CD14-positive monocyte (primary cell): ENCODE measurements at regions not wholly inside any gene's neighbourhood (a gene's known extent, or its start where the extent isn't known, plus 50 kb on each side); places are given as distances from the start of the nearest gene placed in this dataset.

Experiments used
- DNase-seq, 3 donors: peaks; one replicate each; pipeline ENCODE4 v3.0.0-alpha.2; 2011 to 2022
- H2AFZ ChIP-seq: 2 replicates; pipeline ENCODE4 v1.6.0; 2012; ENCODE audit warnings: mild to moderate bottlenecking, low read depth, low read length, inconsistent platforms; ENCODE audit not compliant: insufficient read depth, poor library complexity, severe bottlenecking
- H3K27ac ChIP-seq, 2 donors: 1 replicate in 1 of 2; 2 replicates in 1 of 2; pipeline ENCODE4 v1.5.1; 2012 to 2013; ENCODE audit warnings: low read length in 2 of 2, control low read depth in 1 of 2, inconsistent platforms in 1 of 2, low read depth in 1 of 2, mild to moderate bottlenecking in 1 of 2
- H3K27me3 ChIP-seq, 2 donors: one replicate each; pipeline versions ENCODE4 v1.6.0 to v1.6.1; 2011 to 2013; ENCODE audit warnings: low read length in 2 of 2; ENCODE audit not compliant: control insufficient read depth in 2 of 2, insufficient read depth in 2 of 2
- H3K36me3 ChIP-seq, 2 donors: replicated peaks in 1 of 2; 1 replicate in 1 of 2; 2 replicates in 1 of 2; pipeline versions ENCODE4 v1.5.1 to v1.6.1; 2012 to 2013; ENCODE audit warnings: low read length in 2 of 2, control low read depth in 1 of 2, inconsistent platforms in 1 of 2, mild to moderate bottlenecking in 1 of 2; ENCODE audit not compliant: insufficient read depth in 2 of 2, control insufficient read depth in 1 of 2
- H3K4me1 ChIP-seq, 2 donors: 1 replicate in 1 of 2; 2 replicates in 1 of 2; pipeline versions ENCODE4 v1.5.1 to v1.6.1; 2012 to 2013; ENCODE audit warnings: low read length in 2 of 2, control low read depth in 1 of 2, inconsistent platforms in 1 of 2, mild to moderate bottlenecking in 1 of 2, moderate library complexity in 1 of 2; ENCODE audit not compliant: insufficient read depth in 2 of 2, control insufficient read depth in 1 of 2
- H3K4me2 ChIP-seq: replicated peaks from 2 replicates; pipeline ENCODE3; 2012; ENCODE audit warnings: low read length, moderate library complexity, mild to moderate bottlenecking; ENCODE audit not compliant: poor library complexity, severe bottlenecking; ENCODE audit errors: extremely low read depth
- H3K4me3 ChIP-seq, 3 experiments: fragments of 200-600 bp in 1 of 3; sonication (generic) in 1 of 3; replicated peaks in 1 of 3; 1 replicate in 2 of 3; 2 replicates in 1 of 3; pipeline ENCODE4 v1.5.1; 2011 to 2013; ENCODE audit warnings: low read length in 3 of 3, mild to moderate bottlenecking in 3 of 3, control low read depth in 2 of 3, low read depth in 2 of 3, inconsistent platforms in 1 of 3, moderate library complexity in 1 of 3
- H3K79me2 ChIP-seq: 2 replicates; pipeline ENCODE4 v1.6.0; 2012; ENCODE audit warnings: mild to moderate bottlenecking, control low read depth, inconsistent platforms, low read length, moderate library complexity; ENCODE audit not compliant: insufficient read depth
- H3K9ac ChIP-seq: 2 replicates; pipeline ENCODE4 v1.6.0; 2017; ENCODE audit warnings: low read length, mild to moderate bottlenecking; ENCODE audit not compliant: insufficient read depth, poor library complexity, severe bottlenecking
- H3K9me3 ChIP-seq, 2 donors: replicated peaks in 1 of 2; 1 replicate in 1 of 2; 2 replicates in 1 of 2; pipeline versions ENCODE4 v1.5.1 to v1.6.1; 2012 to 2013; ENCODE audit warnings: low read length in 2 of 2, control low read depth in 1 of 2; ENCODE audit not compliant: control insufficient read depth in 1 of 2, insufficient read depth in 1 of 2
- H4K20me1 ChIP-seq: 2 replicates; pipeline ENCODE4 v1.6.0; 2012; ENCODE audit warnings: mild to moderate bottlenecking, low read length, control low read depth, moderate library complexity; ENCODE audit not compliant: insufficient read depth
- H3K27ac Mint-ChIP-seq, 7 donors: one replicate each; pipeline ENCODE4 v1.8.0; 2020; ENCODE audit warnings: mild to moderate bottlenecking in 7 of 7, mixed read lengths in 7 of 7, moderate library complexity in 6 of 7, inconsistent platforms in 2 of 7
- H3K27me3 Mint-ChIP-seq, 3 donors: one replicate each; pipeline ENCODE4 v1.8.0; 2021 to 2022; ENCODE audit warnings: low read depth in 3 of 3, mild to moderate bottlenecking in 3 of 3, mixed read lengths in 3 of 3, moderate library complexity in 3 of 3, inconsistent platforms in 1 of 3
- H3K36me3 Mint-ChIP-seq, 2 donors: one replicate each; pipeline ENCODE4 v1.8.0; 2020; ENCODE audit warnings: mixed read lengths in 2 of 2, inconsistent platforms in 1 of 2, mild to moderate bottlenecking in 1 of 2
- H3K4me1 Mint-ChIP-seq: one replicate; pipeline ENCODE4 v1.8.0; 2020; ENCODE audit warnings: mild to moderate bottlenecking, mixed read lengths
- H3K4me3 Mint-ChIP-seq, 2 donors: one replicate each; pipeline ENCODE4 v1.8.0; 2020; ENCODE audit warnings: mild to moderate bottlenecking in 2 of 2, mixed read lengths in 2 of 2, moderate library complexity in 1 of 2
- H3K9me3 Mint-ChIP-seq, 7 donors: one replicate each; pipeline ENCODE4 v1.8.0; 2020 to 2022; ENCODE audit warnings: mixed read lengths in 7 of 7, mild to moderate bottlenecking in 6 of 7, moderate library complexity in 6 of 7, inconsistent platforms in 2 of 7
- WGBS: methylation state at CpG from one replicate; pipeline ENCODE4 v1.1.5; 2013; ENCODE audit warnings: missing lambda C conversion rate; ENCODE audit not compliant: insufficient coverage; 5-methylcytosine and 5-hydroxymethylcytosine counted together
- intact Hi-C, 2 donors: fragments of 100-400 bp; cut with micrococcal nuclease; formaldehyde crosslinking; loops; one replicate each; pipeline versions ENCODE4 v1.15.0 to v1.15.1; 2023
- TF ChIP-seq, protein P1 (sequence below): fragments of 200-600 bp; IDR thresholded peaks from one replicate; pipeline ENCODE4 v1.8.0; 2022; ENCODE audit warnings: antibody characterized with exemption, mild to moderate bottlenecking

DNA sequence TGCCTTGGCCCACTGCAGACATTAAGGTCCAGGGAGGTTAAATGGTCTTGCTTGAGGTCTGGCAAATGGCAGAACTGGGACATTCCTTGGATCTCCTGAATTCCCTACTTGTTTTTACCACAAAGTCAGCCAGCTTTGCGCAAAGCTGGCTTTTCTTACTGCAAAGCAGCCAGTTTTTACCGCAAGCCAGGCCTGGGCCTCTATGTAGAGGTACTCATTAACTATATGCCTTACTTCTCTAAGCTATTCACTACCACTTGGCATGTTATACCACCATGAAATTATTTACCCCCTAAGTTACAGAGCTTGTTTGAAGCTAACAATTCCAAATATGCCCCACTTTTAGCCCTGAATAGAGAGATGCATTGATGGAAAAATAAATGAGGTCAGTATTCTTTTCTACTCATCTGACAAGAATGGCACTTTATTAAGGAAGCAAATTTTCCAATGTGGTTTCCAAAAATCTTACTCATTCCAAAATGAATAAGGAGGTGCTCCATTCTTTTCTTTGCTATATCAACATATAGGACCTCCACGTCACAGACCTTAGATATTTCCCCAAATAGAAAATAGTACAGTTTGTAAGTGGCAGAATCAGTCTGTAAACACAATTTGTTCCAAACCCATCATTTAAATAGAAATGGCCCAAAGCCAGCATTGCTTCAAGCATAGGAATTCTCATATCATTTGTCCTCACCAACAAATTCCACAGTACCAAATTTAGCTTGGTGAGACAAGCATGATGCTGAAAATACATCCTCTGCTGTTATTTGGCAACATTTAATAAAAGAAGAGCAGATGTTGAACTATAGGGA is 143.9 kb upstream of the TSC22D1 start:
- Histone ChIP-seq H3K4me2 (no peak overlapping the region), H3K9ac (no peak overlapping the region), H2AFZ (no peak overlapping the region), H3K36me3 (no peaks in the 10 kb centered on the region), H3K4me3 (no peak overlapping the region), H4K20me1 (no peaks in the 10 kb centered on the region), H3K79me2 (no peaks in the 10 kb centered on the region), H3K4me1 (no peaks in the 10 kb centered on the region), H3K27ac (no peak overlapping the region), H3K27me3 (no peaks in the 10 kb centered on the region), H3K9me3 (no peaks in the 10 kb centered on the region)
- Mint-ChIP-seq H3K36me3 (no peaks in the 10 kb centered on the region), H3K4me1 (no peaks in the 10 kb centered on the region), H3K9me3 (peaks cover 2 to 14% (median 8%) of the 10 kb centered on the region in 7 donors), H3K4me3 (no peak overlapping the region), H3K27ac (no peak overlapping the region), H3K27me3 (peaks cover 0 to 2% (median 0%) of the 10 kb centered on the region in 3 donors)
- no peak for DNase-seq
- no CpG with 5 or more reads among the region's 3 CpGs for WGBS
- TF ChIP-seq, protein P1, sequence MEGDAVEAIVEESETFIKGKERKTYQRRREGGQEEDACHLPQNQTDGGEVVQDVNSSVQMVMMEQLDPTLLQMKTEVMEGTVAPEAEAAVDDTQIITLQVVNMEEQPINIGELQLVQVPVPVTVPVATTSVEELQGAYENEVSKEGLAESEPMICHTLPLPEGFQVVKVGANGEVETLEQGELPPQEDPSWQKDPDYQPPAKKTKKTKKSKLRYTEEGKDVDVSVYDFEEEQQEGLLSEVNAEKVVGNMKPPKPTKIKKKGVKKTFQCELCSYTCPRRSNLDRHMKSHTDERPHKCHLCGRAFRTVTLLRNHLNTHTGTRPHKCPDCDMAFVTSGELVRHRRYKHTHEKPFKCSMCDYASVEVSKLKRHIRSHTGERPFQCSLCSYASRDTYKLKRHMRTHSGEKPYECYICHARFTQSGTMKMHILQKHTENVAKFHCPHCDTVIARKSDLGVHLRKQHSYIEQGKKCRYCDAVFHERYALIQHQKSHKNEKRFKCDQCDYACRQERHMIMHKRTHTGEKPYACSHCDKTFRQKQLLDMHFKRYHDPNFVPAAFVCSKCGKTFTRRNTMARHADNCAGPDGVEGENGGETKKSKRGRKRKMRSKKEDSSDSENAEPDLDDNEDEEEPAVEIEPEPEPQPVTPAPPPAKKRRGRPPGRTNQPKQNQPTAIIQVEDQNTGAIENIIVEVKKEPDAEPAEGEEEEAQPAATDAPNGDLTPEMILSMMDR: no peak
- intact Hi-C loops: no loop called here

DNA sequence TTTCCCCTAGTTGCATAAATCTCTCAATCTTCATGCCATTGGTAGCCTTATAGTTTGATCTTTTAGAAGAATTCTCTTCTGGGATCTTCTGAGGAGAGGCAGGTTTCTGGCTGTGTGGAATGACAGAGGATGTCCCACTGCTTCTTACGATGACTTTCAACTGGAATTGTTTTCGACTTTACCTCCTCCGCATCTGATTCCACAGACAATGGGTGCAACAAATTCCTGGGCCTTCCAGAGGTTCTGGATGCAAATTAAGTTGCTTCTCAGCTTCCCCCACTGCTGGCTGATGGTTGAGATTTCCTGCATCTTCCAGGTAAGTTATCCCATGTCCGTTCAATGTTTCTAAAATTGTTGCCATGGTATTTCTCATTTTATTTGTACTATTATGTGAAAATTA is 142.3 kb upstream of the TSC22D1 start:
- no peaks in the 10 kb centered on the region for H3K27me3 ChIP-seq
- no peaks in the 10 kb centered on the region for H3K4me1 ChIP-seq
- H3K27ac Mint-ChIP-seq: no peak overlapping the region
- no peak overlapping the region for H3K4me3 Mint-ChIP-seq
- peaks cover 2 to 12% (median 7%) of the 10 kb centered on the region in 7 donors for H3K9me3 Mint-ChIP-seq
- TF ChIP-seq, protein P1: no peak
- no peaks in the 10 kb centered on the region for H3K36me3 ChIP-seq
- no peak overlapping the region for H3K4me2 ChIP-seq
- no peak for DNase-seq
- no peaks in the 10 kb centered on the region for H3K4me1 Mint-ChIP-seq
- H4K20me1 ChIP-seq: no peaks in the 10 kb centered on the region
- H2AFZ ChIP-seq: no peak overlapping the region
- H3K79me2 ChIP-seq: no peaks in the 10 kb centered on the region
- no peak overlapping the region for H3K9ac ChIP-seq
- H3K27me3 Mint-ChIP-seq: peaks cover 0 to 2% (median 2%) of the 10 kb centered on the region in 3 donors
- no peaks in the 10 kb centered on the region for H3K36me3 Mint-ChIP-seq
- H3K27ac ChIP-seq: no peak overlapping the region
- no peak overlapping the region for H3K4me3 ChIP-seq
- 100% methylated on average over 3 of the region's 4 CpGs for WGBS
- H3K9me3 ChIP-seq: no peaks in the 10 kb centered on the region
- intact Hi-C loops: no loop called here
